Neural cell (in vitro differentiated cells): ENCODE measurements at regions not wholly inside any gene's neighbourhood (a gene's known extent, or its start where the extent isn't known, plus 50 kb on each side); places are given as distances from the start of the nearest gene placed in this dataset.

Source experiments
- CTCF ChIP-seq: fragments of 450-650 bp; IDR thresholded peaks from 2 replicates; pipeline ENCODE4 v1.5.1; 2014; ENCODE audit warnings: antibody characterized with exemption, mild to moderate bottlenecking, moderate library complexity; ENCODE audit not compliant: poor library complexity, severe bottlenecking
- EP300 ChIP-seq: fragments of 450-650 bp; conservative IDR thresholded peaks from 2 replicates; pipeline ENCODE4 v1.6.1; 2014; ENCODE audit warnings: antibody characterized with exemption, mild to moderate bottlenecking, moderate library complexity; ENCODE audit not compliant: poor library complexity, severe bottlenecking
- EZH2 ChIP-seq: fragments of 200-600, 300-800 bp; shearing (Covaris generic), sonication (generic); IDR thresholded peaks from 2 replicates; pipeline ENCODE4 v1.6.1; 2014; ENCODE audit warnings: antibody characterized with exemption, low read length, borderline replicate concordance, mild to moderate bottlenecking; ENCODE audit not compliant: insufficient read depth, poor library complexity, severe bottlenecking
- MXI1 ChIP-seq: fragments of 450-650 bp; conservative IDR thresholded peaks from 2 replicates; pipeline ENCODE4 v1.6.1; 2014; ENCODE audit warnings: antibody characterized with exemption, mild to moderate bottlenecking; ENCODE audit not compliant: poor library complexity, severe bottlenecking
- POLR2AphosphoS5 ChIP-seq: IDR thresholded peaks from 2 replicates; pipeline ENCODE4 v1.6.1; 2012
- RAD21 ChIP-seq: fragments of 450-650 bp; conservative IDR thresholded peaks from 2 replicates; pipeline ENCODE4 v1.6.1; 2014; ENCODE audit warnings: antibody characterized with exemption, mild to moderate bottlenecking, moderate library complexity
- REST ChIP-seq: IDR thresholded peaks from 2 replicates; pipeline ENCODE4 v1.6.1; 2012; ENCODE audit warnings: borderline replicate concordance
- SMC3 ChIP-seq: fragments of 450-650 bp; conservative IDR thresholded peaks from 2 replicates; pipeline ENCODE4 v1.6.1; 2014; ENCODE audit warnings: antibody characterized with exemption, mild to moderate bottlenecking, moderate library complexity; ENCODE audit not compliant: poor library complexity
- TAF1 ChIP-seq: IDR thresholded peaks from 2 replicates; pipeline ENCODE4 v1.6.1; 2012; ENCODE audit warnings: low read depth

GRCh38 chr1:193313354-193314140 is 127.1 kb upstream of the B3GALT2 start:
- TF ChIP-seq EP300 (no peak), TAF1 (no peak), RAD21 (no peak), POLR2AphosphoS5 (no peak), CTCF (no peak), MXI1 (no peak), EZH2 (no peak), SMC3 (no peak), REST (no peak)
